ENCODE measurements at regions not wholly inside any gene's neighbourhood (a gene's known extent, or its start where the extent isn't known, plus 50 kb on each side); places are given as distances from the start of the nearest gene placed in this dataset.

DNA sequence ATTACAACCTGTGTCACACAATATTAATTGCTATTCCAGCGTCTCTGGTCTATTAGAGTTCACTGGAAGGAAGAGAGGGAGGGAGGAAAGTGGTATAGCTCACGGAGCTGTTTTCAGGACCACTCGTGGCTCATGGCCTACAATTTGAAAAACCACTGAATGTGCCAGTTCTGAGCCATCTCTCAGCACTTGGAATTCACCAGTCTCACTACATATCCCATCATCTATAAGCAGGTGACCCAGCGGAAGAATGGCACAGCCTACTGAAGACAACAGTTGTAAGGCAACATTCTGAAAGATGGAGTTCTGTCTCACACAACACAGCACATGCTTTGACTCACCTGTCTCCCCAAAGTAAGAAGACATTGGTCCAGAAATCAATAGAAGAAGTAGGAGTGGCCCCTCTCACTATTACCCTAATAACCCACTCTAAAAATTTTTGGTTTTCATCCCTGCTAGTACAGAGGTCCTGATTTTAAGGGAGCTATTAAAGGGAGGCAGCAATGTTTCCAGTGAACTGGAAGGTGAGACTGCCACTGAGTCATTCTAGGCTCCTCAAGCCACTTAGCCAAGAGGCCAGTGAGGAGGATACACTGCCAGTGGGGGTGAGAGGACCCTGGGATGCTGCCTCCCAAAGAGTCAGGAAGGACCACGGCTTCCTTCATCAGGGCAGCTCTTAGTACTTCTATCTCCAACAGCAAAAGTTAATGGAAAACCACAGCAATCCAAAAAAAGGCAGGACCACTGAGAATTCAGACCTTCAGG is 50.0 kb upstream of the DOCK9 start:
- no peak for DNase-seq (ENCODE audit: low read depth, low spot score)

DNA sequence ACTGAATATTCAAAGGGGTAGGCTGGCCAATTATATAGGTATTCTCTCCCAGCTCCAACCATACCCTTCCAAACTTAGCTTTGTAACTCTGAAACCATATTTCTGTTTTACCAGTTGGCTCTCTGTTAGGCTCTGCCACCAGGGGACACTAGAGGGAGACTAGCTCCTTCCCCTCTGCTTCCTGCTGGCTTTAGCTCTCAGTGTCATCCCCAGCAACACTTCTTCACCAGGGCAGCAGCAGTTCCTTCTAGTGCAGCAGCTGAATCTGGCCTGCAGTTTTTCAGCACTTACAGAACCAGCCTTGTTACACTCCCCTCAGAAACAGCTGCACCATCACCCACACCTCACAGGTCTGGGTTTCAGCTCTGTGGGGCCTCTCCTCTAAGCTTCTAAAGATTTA is 51.0 kb upstream of the DOCK9 start:
- peak; percentile 44 for DNase-seq (ENCODE audit: low read depth, low spot score)

DNA sequence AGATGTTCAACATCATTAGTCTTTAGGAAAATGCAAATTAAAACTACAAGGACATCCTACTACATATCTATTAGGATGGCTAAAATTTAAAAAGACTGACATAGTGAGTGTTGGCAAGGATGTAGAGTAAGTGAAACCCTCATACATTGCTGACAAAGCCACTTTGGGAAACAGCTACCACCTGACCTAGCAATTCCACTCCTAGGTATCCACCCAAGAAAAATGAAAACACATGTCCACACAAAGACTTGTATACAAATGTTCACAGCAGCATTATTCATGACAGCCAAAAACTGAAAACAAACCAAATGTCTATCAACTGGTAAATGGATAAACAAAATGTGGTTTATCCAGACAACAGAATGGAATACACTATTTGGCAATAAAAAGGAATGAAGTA is 51.7 kb upstream of the DOCK9 start:
- DNase-seq (ENCODE audit: low read depth, low spot score), result no peak

GRCh38 chr13:99030326-99030725 is 52.5 kb upstream of the DOCK9 start:
- DNase-seq (ENCODE audit: low read depth, low spot score), result no peak

- no peak for DNase-seq (ENCODE audit: low read depth, low spot score)
Measured at GRCh38 chr13:99031832-99032231, 54.0 kb upstream of the DOCK9 start.

DNA sequence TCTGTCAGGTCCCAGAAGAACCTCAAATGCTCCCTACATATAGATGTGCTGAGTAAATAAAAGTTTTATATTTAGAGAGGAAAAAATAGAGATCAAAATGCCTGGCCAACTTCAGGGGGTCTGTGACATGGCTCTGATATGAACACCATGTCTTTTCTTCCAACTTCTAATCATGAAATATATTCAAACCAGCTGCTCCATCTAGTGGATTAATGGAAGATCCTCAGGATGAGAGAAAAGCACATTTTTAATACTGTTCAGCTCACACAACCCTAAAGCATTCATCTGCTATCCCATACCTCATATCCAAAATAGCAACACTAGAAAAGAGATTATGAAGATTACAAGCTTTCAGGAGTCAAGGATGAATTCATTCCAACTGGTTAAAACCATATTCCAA is 56.0 kb upstream of the DOCK9 start:
- DNase-seq (ENCODE audit: low read depth, low spot score), result no peak

DNA sequence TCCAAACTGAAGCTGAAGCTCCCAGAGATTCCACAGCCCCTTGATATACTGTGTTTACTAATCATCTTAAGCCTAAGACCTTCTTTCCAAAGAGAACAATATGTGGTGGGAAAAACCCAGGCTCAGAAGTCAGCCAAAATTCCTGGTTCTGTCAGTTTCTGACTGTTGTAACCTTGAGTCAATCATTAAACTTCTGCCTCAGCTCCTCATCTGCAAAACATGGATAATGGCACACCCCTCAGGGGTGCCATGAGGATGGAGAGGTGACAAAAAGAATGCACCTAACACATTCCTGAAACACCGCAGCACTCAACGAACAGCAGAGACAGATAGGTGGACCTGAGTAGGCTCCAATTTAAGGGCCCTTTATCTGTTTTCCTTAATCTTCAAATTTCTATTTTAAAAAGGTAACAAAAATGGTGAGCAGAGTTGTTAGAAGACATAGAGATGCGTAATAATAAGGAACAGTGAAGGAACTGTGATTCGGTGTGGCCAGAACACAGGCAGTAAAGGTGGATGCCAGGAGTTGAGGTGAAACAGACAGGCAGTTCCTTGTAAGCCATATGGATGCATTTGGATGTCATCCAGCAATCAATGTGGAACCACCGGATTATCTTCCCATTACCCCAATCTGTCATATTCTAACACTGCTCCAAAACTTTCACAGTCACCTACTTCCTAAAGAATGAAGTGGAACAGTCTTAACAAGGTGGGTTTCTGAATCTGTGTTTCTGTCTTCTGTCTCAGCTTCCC is 56.6 kb upstream of the DOCK9 start:
- DNase-seq (ENCODE audit: low read depth, low spot score), result no peak

DNA sequence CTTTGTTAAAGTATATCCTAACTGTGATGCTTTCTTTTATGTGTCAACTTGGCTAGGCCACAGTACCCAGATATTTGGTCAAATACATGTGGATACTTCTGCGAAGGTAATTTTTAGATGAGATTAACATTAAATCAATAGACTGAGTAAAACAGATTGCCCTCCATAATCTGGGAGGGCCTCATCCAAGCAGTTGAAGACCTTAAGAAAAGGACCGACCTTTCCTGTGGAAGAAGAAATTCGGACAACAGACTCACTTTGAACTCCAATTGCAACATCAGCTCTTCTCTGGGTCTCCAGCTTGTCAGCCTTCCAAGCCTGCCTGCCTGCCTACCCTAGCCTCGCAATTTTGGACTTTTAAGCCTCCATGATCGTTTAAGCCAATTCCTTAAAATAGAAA is 57.9 kb upstream of the DOCK9 start:
- no peak for DNase-seq (ENCODE audit: low read depth, low spot score)

- no peak for DNase-seq (ENCODE audit: low read depth, low spot score)
Measured at GRCh38 chr13:99037756-99038155, 59.9 kb upstream of the DOCK9 start.

GRCh38 chr13:99039718-99040280 is 61.9 kb upstream of the DOCK9 start:
- DNase-seq (ENCODE audit: low read depth, low spot score), result no peak

- no peak for DNase-seq (ENCODE audit: low read depth, low spot score)
Measured at GRCh38 chr13:99040536-99041131, 62.8 kb upstream of the DOCK9 start.

DNA sequence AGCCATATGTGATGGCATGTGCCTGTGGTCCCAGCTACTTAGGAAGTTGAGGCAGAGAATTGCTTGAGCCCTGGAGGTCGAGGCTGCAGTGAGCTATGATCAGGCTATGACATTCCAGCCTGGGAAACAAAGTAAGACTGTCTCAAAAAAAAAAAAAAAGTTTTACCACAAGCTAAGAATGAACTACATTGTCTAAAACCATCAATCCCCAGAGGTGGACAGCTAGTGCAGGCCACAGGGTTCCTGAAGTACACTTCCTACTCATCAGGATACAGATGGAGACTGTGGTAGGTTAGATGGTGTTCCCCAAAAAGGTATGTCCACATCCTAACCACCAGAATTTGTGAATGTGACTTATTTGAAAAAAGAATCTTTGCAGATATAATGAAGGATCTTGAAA is 63.5 kb upstream of the DOCK9 start:
- DNase-seq (ENCODE audit: low read depth, low spot score), result no peak

GRCh38 chr13:99041788-99042187 is 63.9 kb upstream of the DOCK9 start:
- no peak for DNase-seq (ENCODE audit: low read depth, low spot score)

DNA sequence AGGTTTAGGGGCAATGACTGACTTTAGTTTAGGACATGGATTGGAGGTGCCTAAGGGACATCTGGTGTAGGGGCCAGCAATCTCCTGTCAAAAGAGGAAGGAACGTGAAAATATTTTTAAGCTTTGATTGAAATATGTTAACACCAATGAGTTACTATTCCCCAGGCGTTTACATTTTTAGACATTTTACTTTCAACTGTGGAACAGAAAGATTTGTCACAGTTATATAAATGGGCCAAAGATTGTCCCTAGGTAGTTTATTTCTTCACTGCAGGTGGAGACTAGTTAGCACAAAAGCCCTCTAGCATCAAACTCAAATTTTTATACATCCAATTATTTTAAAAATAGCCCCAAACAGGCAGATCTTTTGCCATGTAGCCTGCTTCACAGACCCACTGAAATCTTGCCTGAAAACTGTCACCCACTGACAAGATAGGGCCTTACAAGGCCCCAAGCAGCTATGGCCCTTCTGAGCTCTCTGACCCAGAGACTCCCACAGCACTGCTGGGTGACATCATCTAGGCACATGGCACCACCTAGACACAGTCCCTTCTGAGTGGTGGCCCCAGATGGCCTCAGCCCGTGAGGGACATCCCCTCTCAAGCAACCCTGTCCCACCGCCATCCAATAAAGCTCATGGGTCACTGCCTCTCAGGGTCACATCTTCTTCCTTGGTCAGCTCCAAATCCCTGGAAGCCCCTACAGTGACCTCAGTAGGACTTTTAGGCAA is 64.8 kb upstream of the DOCK9 start:
- DNase-seq (ENCODE audit: low read depth, low spot score), result no peak

DNA sequence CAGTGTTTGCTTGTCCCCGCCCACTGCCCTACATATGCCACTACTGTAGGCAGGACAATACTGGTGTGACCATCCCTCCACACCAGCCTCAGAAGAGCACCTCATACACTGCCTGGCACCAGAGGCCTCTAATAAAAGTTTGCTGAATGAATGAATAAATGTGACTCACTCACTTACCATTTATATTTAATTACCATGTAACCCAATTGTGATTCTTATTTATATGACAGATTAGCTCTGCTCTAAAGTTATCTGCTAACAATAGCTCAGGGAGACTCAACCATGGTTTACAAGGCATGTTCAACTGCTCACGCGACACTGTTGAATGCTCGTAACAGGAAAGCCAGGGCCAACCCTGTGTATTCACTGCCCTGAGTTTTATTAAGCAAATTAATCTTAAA is 66.0 kb upstream of the DOCK9 start:
- DNase-seq (ENCODE audit: low read depth, low spot score), result no peak

GRCh38 chr13:99044764-99045163 is 66.9 kb upstream of the DOCK9 start:
- DNase-seq (ENCODE audit: low read depth, low spot score), result no peak

GRCh38 chr13:99045396-99045795 is 67.5 kb upstream of the DOCK9 start:
- no peak for DNase-seq (ENCODE audit: low read depth, low spot score)

- no peak for DNase-seq (ENCODE audit: low read depth, low spot score)
Measured at GRCh38 chr13:99046851-99047250, 69.0 kb upstream of the DOCK9 start.

DNA sequence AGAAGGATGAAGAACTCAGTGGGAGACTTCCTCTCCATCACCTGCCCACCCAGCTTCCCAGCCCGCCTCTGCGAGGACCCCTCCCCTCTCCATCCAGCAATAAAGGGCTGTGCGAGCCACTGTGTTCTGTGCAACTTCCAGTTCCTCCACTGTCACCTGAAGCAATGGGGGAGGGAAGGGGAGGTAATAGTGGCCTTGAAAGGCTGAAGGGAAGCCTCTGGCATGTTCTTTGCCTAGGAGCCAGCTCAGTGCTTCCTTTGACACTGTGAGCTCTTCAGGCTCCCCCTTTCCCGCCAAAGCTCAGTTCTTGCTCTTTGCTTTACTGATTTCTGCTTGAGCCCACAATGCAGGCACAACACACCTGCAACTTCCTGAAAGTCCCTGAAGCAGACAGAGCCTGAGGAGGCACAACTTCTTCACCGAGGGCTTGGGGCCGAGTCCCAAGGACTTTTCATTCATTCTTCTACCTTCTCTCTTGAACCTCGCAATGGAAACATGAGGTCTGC is 73.2 kb upstream of the DOCK9 start:
- DNase-seq (ENCODE audit: low read depth, low spot score), result no peak

DNA sequence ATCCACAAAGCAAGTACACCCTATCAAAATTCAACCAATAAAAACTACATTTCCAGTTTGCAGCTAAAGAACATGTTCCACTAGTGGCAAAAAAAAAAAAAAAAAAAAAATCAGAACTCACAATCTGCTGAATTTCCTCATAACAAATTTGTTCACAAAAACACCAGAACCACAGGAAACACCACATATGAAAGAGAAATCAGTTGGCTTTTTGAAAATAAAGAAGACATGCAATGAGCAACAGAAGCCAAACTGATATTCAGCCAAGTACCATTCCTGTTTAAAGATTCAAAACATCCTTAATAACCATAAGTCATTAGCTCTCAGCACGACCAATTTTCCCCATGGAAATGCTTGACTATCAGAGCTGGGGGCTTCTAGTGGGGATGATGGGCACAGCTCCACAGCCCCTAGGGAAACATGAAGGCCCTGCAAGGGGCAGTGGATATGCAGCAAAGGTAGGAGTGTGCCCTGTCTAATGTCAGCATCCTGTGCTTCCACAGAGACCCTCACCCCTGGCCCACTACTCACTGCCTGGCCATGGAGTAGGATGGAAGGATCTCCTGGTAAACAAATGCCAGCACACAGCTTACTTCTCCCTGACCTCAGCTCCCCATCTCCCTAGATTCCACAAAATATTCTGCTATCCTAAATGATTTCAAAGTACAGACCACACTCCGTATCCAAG is 74.0 kb upstream of the DOCK9 start:
- DNase-seq (ENCODE audit: low read depth, low spot score), result no peak

- no peak for DNase-seq (ENCODE audit: low read depth, low spot score)
Measured at GRCh38 chr13:99053636-99054233, 75.9 kb upstream of the DOCK9 start.
